ENCODE measurements at regions not wholly inside any gene's neighbourhood (a gene's known extent, or its start where the extent isn't known, plus 50 kb on each side); places are given as distances from the start of the nearest gene placed in this dataset.

DNA sequence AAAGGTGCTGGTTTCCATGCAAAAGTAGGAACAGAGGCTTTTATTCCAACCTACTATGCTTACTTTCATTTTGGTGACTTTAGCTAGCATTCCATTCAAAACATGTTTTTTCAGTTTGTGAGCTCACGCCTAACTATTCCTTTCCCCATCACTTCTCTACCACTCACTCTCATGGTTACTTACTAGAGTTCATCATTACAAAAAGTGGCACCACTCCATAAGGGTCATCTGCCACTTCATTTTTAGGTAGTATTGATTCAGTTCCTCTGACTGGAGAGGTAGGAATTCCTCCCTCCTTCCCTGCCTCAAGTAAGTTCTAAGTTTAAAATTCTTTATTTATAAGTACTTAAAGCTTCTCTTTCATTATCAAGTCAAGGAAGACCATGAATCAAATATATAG, 543.1 kb downstream of the HTR7 start:
- ATAC-seq = no peak
- TF ChIP-seq, protein P1, sequence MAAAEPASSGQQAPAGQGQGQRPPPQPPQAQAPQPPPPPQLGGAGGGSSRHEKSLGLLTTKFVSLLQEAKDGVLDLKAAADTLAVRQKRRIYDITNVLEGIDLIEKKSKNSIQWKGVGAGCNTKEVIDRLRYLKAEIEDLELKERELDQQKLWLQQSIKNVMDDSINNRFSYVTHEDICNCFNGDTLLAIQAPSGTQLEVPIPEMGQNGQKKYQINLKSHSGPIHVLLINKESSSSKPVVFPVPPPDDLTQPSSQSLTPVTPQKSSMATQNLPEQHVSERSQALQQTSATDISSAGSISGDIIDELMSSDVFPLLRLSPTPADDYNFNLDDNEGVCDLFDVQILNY (CRISPR knock-in tag; IDR thresholded peaks at IDR 0.05) = no peak
- TF ChIP-seq ZNF121 (CRISPR knock-in tag; IDR thresholded peaks at IDR 0.05) (no peak), JUN (CRISPR knock-in tag; IDR thresholded peaks at IDR 0.05) (no peak), USF1 (CRISPR knock-in tag; IDR thresholded peaks at IDR 0.05) (no peak), CREM (CRISPR knock-in tag; IDR thresholded peaks at IDR 0.05) (no peak), PREB (CRISPR knock-in tag; IDR thresholded peaks at IDR 0.05; ENCODE audit: borderline replicate concordance) (no peak), NR3C1 (CRISPR knock-in tag; conservative IDR thresholded peaks at IDR 0.05; ENCODE audit: low read depth) (no peak)
- TF ChIP-seq, protein P2, sequence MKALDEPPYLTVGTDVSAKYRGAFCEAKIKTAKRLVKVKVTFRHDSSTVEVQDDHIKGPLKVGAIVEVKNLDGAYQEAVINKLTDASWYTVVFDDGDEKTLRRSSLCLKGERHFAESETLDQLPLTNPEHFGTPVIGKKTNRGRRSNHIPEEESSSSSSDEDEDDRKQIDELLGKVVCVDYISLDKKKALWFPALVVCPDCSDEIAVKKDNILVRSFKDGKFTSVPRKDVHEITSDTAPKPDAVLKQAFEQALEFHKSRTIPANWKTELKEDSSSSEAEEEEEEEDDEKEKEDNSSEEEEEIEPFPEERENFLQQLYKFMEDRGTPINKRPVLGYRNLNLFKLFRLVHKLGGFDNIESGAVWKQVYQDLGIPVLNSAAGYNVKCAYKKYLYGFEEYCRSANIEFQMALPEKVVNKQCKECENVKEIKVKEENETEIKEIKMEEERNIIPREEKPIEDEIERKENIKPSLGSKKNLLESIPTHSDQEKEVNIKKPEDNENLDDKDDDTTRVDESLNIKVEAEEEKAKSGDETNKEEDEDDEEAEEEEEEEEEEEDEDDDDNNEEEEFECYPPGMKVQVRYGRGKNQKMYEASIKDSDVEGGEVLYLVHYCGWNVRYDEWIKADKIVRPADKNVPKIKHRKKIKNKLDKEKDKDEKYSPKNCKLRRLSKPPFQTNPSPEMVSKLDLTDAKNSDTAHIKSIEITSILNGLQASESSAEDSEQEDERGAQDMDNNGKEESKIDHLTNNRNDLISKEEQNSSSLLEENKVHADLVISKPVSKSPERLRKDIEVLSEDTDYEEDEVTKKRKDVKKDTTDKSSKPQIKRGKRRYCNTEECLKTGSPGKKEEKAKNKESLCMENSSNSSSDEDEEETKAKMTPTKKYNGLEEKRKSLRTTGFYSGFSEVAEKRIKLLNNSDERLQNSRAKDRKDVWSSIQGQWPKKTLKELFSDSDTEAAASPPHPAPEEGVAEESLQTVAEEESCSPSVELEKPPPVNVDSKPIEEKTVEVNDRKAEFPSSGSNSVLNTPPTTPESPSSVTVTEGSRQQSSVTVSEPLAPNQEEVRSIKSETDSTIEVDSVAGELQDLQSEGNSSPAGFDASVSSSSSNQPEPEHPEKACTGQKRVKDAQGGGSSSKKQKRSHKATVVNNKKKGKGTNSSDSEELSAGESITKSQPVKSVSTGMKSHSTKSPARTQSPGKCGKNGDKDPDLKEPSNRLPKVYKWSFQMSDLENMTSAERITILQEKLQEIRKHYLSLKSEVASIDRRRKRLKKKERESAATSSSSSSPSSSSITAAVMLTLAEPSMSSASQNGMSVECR (CRISPR knock-in tag; IDR thresholded peaks at IDR 0.05; ENCODE audit: borderline replicate concordance) = no peak
- TF ChIP-seq, protein P3, sequence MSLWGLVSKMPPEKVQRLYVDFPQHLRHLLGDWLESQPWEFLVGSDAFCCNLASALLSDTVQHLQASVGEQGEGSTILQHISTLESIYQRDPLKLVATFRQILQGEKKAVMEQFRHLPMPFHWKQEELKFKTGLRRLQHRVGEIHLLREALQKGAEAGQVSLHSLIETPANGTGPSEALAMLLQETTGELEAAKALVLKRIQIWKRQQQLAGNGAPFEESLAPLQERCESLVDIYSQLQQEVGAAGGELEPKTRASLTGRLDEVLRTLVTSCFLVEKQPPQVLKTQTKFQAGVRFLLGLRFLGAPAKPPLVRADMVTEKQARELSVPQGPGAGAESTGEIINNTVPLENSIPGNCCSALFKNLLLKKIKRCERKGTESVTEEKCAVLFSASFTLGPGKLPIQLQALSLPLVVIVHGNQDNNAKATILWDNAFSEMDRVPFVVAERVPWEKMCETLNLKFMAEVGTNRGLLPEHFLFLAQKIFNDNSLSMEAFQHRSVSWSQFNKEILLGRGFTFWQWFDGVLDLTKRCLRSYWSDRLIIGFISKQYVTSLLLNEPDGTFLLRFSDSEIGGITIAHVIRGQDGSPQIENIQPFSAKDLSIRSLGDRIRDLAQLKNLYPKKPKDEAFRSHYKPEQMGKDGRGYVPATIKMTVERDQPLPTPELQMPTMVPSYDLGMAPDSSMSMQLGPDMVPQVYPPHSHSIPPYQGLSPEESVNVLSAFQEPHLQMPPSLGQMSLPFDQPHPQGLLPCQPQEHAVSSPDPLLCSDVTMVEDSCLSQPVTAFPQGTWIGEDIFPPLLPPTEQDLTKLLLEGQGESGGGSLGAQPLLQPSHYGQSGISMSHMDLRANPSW (CRISPR knock-in tag; conservative IDR thresholded peaks at IDR 0.05; ENCODE audit: low read depth) = no peak
- POLR2A ChIA-PET = no interaction called here
- no peak for DNase-seq (ENCODE audit: low spot score)
- Mint-ChIP-seq H3K36me3 (0 out of 2 replicates have a peak, but pooled peaks cover under 1% of the 10 kb centered on the region), H3K27ac (no peak overlapping the region), H3K4me1 (peaks cover 41% of the 10 kb centered on the region), H3K4me3 (no peak overlapping the region), H3K9me3 (no peaks in the 10 kb centered on the region), H3K27me3 (ENCODE audit: low read depth) (peaks cover 8% of the 10 kb centered on the region)
- CTCF ChIA-PET = interaction anchor here (1.0 kb wide), 1 partner anchor 519 kb away, joined by 3 read pairs; no protein-coding TSS in a partner anchor

DNA sequence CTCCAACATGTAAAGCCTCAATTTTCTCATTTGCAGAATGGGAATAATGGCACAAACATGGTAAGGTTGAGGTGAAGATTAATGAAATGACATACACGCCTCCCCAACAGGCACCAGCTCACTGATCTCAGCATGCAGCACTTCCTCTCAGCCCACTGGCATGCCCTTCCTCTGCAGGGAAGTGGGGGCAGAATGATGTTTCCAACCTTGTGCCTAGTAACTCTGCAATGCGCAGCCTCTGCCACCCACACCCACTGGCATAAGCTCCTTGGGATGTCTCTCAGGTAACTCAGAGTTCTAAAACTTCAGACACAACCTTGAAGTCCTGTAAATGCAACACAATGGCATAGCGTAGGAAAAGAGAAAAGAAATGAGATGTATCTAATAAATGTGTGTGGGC, 540.7 kb downstream of the HTR7 start:
- no peak overlapping the region for H3K4me3 Mint-ChIP-seq
- TF ChIP-seq TP53 (CRISPR knock-in tag; IDR thresholded peaks at IDR 0.05) = no peak
- no peak for TF ChIP-seq TEAD4 (CRISPR knock-in tag; IDR thresholded peaks at IDR 0.05)
- TF ChIP-seq, protein P1 (CRISPR knock-in tag; IDR thresholded peaks at IDR 0.05) = no peak
- TF ChIP-seq, protein P4, sequence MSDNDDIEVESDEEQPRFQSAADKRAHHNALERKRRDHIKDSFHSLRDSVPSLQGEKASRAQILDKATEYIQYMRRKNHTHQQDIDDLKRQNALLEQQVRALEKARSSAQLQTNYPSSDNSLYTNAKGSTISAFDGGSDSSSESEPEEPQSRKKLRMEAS (CRISPR knock-in tag; IDR thresholded peaks at IDR 0.05) = no peak
- no peak for TF ChIP-seq CBFB (CRISPR knock-in tag; IDR thresholded peaks at IDR 0.05; ENCODE audit: low read depth)
- TF ChIP-seq ATF3 (CRISPR knock-in tag; conservative IDR thresholded peaks at IDR 0.05) = no peak
- no peak overlapping the region for H3K27ac Mint-ChIP-seq
- H3K9me3 Mint-ChIP-seq = no peaks in the 10 kb centered on the region
- ChIA-PET POLR2A (no interaction called here), CTCF (interaction anchor here (0.6 kb wide), 1 partner anchor 317 kb away, joined by 3 read pairs; no protein-coding TSS in a partner anchor)
- DNase-seq (ENCODE audit: low spot score) (no peak), ATAC-seq (no peak)
- peaks cover 8% of the 10 kb centered on the region for H3K27me3 Mint-ChIP-seq (ENCODE audit: low read depth)
- H3K36me3 Mint-ChIP-seq = no peaks in the 10 kb centered on the region
- H3K4me1 Mint-ChIP-seq = peaks cover 51% of the 10 kb centered on the region

Measured in WTC11 (cell line).